ENCODE measurements at regions not wholly inside any gene's neighbourhood (a gene's known extent, or its start where the extent isn't known, plus 50 kb on each side); places are given as distances from the start of the nearest gene placed in this dataset.

DNA sequence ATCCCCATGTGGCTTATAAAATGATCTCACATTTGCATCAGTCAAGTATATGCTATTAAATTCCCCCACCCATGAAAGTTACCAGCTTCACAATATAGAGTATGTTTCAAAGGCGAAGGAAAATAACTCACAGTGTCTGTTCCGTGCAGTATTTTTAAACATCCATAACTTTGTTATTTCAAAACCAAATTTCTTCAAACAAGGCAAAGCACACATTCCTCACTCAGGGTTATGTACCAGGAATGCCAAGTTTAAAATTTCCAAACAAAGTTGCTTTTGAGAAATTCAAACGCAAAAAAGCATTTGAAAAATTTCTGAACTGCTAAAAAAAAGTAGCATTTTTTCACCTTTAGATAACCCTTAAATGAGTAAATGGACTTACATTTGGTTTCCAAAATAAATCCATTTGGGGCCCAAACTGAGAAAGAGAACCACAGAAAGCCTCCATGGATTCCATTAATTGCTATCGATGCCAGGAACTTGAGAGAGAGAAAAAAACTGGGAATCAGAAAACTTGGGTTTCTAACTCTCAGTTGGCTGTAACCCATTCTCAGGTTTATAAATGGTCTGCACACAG, 149.5 kb downstream of the SLC30A10 start:
- no peak overlapping the region for H3K4me3 ChIP-seq (ENCODE audit: low read depth, poor library complexity, severe bottlenecking)
- no peak for DNase-seq (ENCODE audit: low spot score in 2 of 2)
- WGBS, 2 donors, result 78 to 80% methylated on average over 4 of the region's 4 CpGs
- intact Hi-C loops (cut with DNase I; ENCODE audit: low total_unique reads), result no loop called here
- TF ChIP-seq POLR2A (IDR thresholded peaks at IDR 0.05), result no peak
- TF ChIP-seq, protein P1, sequence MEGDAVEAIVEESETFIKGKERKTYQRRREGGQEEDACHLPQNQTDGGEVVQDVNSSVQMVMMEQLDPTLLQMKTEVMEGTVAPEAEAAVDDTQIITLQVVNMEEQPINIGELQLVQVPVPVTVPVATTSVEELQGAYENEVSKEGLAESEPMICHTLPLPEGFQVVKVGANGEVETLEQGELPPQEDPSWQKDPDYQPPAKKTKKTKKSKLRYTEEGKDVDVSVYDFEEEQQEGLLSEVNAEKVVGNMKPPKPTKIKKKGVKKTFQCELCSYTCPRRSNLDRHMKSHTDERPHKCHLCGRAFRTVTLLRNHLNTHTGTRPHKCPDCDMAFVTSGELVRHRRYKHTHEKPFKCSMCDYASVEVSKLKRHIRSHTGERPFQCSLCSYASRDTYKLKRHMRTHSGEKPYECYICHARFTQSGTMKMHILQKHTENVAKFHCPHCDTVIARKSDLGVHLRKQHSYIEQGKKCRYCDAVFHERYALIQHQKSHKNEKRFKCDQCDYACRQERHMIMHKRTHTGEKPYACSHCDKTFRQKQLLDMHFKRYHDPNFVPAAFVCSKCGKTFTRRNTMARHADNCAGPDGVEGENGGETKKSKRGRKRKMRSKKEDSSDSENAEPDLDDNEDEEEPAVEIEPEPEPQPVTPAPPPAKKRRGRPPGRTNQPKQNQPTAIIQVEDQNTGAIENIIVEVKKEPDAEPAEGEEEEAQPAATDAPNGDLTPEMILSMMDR (IDR thresholded peaks at IDR 0.05), result no peak

DNA sequence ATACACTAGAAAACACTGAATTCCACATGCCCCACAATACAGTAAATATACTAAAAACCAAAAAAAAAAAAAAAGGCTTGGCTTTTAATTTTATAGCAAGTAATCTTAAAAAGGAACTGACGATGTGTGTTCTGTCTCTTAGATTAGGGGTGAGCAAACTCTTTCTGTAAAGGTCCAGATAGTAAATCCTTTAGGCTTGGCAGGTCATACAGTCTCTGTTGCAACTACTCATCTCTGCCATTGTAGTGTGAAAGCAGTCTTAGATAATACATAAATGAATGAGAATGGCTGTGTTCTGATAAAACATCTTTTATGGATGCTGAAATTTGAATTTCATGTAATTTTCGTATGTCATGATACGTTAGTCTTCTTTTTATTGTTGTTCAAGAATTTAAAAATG, 150.2 kb downstream of the SLC30A10 start:
- 59 to 61% methylated on average over 3 of the region's 3 CpGs for WGBS, 2 donors
- TF ChIP-seq, protein P1 (IDR thresholded peaks at IDR 0.05), result no peak
- TF ChIP-seq POLR2A (IDR thresholded peaks at IDR 0.05), result no peak
- intact Hi-C loops (cut with DNase I; ENCODE audit: low total_unique reads), result no loop called here
- DNase-seq (ENCODE audit: low spot score in 2 of 2), result no peak
- H3K4me3 ChIP-seq (ENCODE audit: low read depth, poor library complexity, severe bottlenecking), result no peak overlapping the region

DNA sequence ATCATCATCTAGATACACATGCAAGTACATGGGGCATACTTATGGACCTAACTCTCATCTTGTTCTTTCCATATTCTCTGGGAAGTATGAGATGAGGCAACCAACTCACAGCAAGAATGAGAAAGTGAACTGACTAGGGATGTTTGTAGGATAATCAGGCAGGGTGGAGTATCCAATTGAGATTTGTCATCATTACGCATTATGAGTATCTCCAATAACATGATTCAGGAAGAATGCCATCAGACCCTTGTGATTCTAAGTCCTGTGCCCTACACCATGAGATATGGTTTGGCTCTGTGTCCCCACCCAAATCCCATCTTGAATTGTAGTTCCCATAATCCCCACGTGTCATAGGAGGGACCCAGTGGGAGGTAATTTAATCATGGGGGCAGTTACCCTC, 154.0 kb downstream of the SLC30A10 start:
- intact Hi-C loops (cut with DNase I; ENCODE audit: low total_unique reads), result no loop called here
- H3K4me3 ChIP-seq (ENCODE audit: low read depth, poor library complexity, severe bottlenecking), result no peak overlapping the region
- TF ChIP-seq, protein P1 (IDR thresholded peaks at IDR 0.05), result no peak
- TF ChIP-seq POLR2A (IDR thresholded peaks at IDR 0.05), result no peak
- 98% methylated on average over 2 of the region's 2 CpGs for WGBS, 2 donors
- DNase-seq (ENCODE audit: low spot score in 2 of 2), result no peak

DNA sequence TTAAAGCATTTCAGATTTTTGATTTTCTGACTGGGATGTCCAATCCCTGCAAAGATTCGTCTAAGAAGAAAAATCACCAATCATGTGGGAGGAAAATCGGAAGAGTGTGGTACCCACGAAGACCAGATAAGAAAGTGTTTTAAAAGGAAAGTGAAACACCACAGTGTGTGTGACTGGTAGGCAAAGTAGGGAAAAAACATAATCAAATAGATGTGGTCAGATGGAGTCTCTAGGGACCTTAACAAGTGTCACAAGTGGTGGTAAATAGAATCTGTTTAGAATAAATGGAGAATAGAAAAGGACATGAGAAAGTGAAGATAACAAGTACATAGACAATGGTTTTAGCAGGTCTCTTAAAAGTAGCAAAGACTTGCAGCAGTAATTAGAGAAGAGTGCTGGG, 154.6 kb downstream of the SLC30A10 start:
- H3K4me3 ChIP-seq (ENCODE audit: low read depth, poor library complexity, severe bottlenecking), result no peak overlapping the region
- intact Hi-C loops (cut with DNase I; ENCODE audit: low total_unique reads), result no loop called here
- WGBS, 2 donors, result 78 to 79% methylated on average over 3 of the region's 3 CpGs
- no peak for DNase-seq (ENCODE audit: low spot score in 2 of 2)
- TF ChIP-seq POLR2A (IDR thresholded peaks at IDR 0.05), result no peak
- TF ChIP-seq, protein P1 (IDR thresholded peaks at IDR 0.05), result no peak

DNA sequence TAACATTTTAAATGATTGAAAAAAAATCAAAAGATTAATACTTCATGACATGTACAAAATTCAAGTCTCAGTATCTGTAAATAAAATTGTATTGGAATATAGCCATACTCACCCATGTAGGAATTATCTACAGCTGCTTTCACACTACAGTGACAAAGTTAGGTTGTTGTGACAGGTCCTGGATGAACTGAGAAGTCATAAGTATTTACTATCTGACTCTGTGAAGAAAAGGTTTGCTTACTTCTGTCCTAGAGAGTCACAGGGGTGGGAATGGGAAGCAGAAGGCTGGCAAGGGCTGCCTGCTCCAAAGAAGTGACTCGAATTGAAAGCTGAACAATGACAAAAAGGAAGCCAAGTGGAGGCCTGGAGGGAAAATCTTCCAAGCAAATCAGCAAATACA, 155.2 kb downstream of the SLC30A10 start:
- intact Hi-C loops (cut with DNase I; ENCODE audit: low total_unique reads), result no loop called here
- TF ChIP-seq, protein P1 (IDR thresholded peaks at IDR 0.05), result no peak
- no peak for TF ChIP-seq POLR2A (IDR thresholded peaks at IDR 0.05)
- DNase-seq (ENCODE audit: low spot score in 2 of 2), result no peak
- no peak overlapping the region for H3K4me3 ChIP-seq (ENCODE audit: low read depth, poor library complexity, severe bottlenecking)
- WGBS, 2 donors, result 12 to 36% methylated on average over 1 of the region's 1 CpG

Measured in lower leg skin (tissue), 4 donors.